ENCODE measurements at regions not wholly inside any gene's neighbourhood (a gene's known extent, or its start where the extent isn't known, plus 50 kb on each side); places are given as distances from the start of the nearest gene placed in this dataset.

DNA sequence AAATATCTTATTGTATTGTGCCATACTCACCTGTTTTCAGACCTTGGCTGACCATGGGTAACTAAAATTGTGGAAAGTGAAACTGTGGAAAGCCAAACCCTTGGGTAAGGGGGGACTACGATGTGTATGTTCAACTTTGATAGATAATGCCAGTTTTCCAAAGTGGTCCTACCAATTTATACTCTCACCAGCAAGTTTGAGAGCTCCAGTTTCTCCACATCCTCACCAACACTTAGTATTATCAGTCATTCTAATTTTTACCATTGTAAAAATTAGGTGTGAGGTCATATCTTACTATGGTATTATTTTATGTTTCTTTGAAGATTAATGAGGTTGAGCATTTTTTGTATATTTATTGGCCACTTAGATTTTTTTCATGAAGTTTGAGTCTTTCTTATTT, 346.9 kb upstream of the PODXL start:
- no peak overlapping the region for H3K27ac Mint-ChIP-seq
- H3K36me3 Mint-ChIP-seq = peaks cover 0 to 5% of the 10 kb centered on the region in 2 donors
- ATAC-seq = no peak
- peaks cover 0 to 3% of the 10 kb centered on the region in 2 donors for H3K9me3 Mint-ChIP-seq
- no peak for DNase-seq (ENCODE audit: low spot score in 2 of 2)

DNA sequence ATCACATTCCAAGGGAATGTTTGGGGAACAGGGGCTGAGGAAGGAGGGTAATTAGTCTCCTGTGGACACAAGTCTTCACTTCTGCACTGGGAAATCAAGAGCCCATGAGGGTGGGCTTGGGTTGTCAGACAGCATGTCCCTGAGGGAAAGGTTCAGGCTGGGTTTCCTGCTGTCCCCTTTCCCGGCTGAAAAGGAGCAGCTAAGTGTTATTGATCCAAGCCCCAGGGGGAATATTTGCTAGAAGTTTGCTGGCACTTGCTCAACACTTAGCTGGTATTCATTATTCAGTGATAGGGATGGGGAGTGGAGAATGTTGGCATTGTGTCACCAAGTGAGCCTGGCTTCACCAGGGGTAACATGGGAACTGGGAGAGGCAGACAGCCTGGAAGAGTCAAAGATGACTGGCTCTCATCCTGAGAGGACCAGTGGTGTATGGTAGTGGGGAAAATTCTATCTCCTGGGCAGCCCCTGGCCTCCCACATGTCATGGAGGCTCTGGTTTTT, 344.4 kb upstream of the PODXL start:
- no peak for ATAC-seq
- DNase-seq (ENCODE audit: low spot score in 2 of 2) = no peak
- Mint-ChIP-seq H3K9me3 (peaks cover 0 to 3% of the 10 kb centered on the region in 2 donors), H3K36me3 (no peaks in the 10 kb centered on the region), H3K27ac (no peak overlapping the region)

DNA sequence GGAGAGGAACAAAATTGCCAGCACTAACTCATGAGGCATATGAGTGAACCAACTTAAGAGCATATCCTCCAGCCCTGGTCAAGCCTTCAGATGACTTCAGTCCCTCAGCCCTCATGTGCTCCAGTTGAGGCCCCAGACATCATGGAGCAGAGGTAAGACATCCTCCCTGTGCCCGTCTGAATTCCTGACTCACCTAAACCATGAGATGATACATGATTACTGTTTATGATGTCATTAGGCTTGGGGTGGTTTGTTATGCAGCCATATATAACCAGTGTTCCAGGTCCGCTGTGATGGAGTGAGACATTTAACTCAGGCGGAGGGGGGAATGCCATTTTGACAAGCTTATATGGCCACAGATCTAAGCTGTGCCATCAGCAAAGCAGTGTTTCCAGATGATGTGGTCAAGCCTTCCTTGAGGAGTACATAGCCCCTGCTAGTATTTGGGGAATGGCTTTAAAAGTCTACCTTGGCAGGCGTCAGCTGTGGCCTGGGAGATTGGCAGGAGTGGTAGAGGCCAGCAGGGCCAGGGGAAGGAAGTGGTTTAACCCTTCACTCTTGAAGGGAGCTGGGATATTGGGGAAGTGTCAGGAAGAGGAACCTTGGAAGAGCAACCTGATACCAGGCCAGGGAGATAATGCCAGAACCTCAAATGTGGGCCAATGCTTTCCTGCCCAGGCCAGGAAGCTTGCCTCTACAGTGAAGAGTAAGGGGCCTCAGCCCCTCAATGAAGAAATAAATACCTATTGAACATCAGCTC, 343.0 kb upstream of the PODXL start:
- H3K36me3 Mint-ChIP-seq = no peaks in the 10 kb centered on the region
- no peak overlapping the region for H3K27ac Mint-ChIP-seq
- peaks cover 0 to 10% of the 10 kb centered on the region in 2 donors for H3K9me3 Mint-ChIP-seq
- no peak for DNase-seq (ENCODE audit: low spot score in 2 of 2)
- no peak for ATAC-seq

DNA sequence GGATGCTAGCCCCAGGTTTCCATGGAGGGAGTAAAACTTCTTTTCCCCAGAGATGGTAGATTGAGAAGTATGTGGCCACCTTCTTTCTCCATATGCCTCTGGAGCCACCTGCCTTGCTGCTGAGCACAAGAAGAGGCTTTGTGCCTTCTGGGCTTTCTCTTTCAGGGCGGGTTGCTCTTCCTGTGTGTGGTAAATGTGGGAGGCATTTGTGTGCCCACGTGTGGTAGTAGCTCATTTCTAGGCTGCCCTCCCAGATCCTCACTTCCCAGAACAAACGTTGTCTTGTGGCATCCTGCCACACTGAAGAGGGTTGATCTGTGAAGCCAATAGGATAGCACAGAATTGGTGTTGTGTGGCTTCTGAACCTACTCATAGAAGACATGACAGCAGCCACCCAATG, 342.0 kb upstream of the PODXL start:
- ATAC-seq = peak; percentile 14 to 66
- Mint-ChIP-seq H3K36me3 (no peaks in the 10 kb centered on the region), H3K9me3 (peaks cover 0 to 10% of the 10 kb centered on the region in 2 donors), H3K27ac (no peak overlapping the region)
- no peak for DNase-seq (ENCODE audit: low spot score in 2 of 2)

DNA sequence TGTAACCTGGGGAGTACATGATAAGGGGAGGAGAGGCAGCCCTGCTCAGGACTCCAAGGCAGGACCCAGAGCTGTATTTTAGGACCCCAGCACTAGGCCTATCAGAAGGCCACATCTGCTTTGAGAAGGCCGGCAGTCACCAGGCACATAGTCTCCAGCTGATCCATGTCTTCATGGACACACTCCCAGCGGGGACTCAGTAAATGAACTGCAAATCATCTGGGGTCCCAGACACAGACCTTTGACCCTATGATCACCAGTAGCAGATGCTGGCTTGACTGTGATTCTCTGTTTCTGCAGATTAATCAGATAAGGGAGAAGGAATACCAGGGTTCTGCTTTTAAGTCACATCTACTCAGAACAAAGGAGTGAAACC, 341.4 kb upstream of the PODXL start:
- Mint-ChIP-seq H3K27ac (no peak overlapping the region), H3K9me3 (peaks cover 0 to 10% of the 10 kb centered on the region in 2 donors), H3K36me3 (no peaks in the 10 kb centered on the region)
- DNase-seq (ENCODE audit: low spot score in 2 of 2) = no peak
- ATAC-seq = no peak

DNA sequence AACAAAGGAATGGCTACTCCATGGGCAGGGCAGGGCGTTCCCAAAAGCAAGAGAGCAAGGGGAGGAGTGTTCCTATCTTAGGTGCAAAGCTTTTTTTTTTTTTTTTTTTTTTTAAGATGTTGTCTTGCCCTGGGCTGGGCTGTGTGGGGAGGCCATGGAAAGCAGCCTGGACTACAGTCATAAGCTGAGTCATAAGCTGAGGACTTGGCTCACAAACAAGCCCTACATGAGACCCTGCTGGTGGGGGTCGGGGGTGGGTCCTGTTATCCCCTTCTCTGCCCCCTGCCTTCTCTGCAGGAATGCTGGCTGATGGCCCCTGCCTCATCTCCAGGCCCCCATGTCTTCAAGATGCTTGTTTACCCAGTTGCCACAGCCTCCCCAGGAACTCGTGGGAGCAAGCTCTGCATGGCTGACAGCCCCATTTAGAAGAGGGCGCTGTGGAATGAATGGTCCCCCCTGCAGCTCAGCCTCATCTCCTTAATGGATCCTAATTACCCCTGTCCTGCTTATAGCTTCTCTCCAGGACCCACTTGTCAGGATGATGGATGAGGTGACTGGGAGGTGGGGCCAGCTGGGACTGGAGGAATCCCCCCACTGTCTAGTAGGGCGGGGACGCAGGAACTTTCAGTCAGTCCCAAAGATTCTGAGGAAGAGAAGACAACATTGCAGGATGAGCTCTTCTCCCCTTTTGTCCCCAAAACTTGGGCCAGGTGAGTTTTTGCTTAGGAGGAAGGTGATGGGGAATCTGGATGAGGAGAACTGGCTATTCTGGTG, 340.8 kb upstream of the PODXL start:
- H3K36me3 Mint-ChIP-seq = no peaks in the 10 kb centered on the region
- DNase-seq (ENCODE audit: low spot score in 2 of 2) (no peak), ATAC-seq (no peak)
- no peak overlapping the region for H3K27ac Mint-ChIP-seq
- peaks cover 0 to 7% of the 10 kb centered on the region in 2 donors for H3K9me3 Mint-ChIP-seq

DNA sequence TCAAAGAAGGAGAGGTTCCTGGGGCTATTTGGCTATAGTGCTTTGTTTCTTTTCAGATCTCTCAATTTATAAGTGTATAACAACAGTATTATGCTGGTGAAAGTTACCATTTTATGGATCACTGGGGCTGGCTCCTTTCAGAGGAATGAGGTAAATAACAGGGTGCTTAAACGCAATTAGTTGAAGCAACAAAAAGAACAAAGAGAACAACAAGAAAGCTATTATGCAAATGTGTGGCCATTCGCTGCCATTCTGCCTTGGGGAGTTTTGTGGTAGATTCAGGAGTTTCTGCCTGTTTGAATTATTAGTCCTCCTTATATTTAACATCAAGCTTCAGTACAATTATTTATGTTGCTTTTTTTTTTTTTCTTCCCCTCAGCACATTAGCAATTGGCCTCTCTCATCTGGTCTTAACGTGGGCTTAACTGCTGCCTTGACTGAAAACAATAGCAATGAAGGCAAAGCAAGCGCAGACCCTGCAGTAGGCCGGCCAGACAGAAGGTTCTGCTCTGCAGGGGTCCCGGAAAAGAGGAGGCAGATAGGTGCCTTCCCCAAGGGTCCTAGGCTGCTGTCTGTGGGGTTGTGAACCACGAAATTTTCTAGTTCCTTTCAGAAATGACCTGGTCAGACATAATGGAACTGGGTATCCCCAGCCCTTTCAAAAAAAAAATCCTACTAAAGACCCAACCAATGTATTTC, 339.9 kb upstream of the PODXL start:
- no peaks in the 10 kb centered on the region for H3K36me3 Mint-ChIP-seq
- H3K9me3 Mint-ChIP-seq = peaks cover 0 to 7% of the 10 kb centered on the region in 2 donors
- no peak for ATAC-seq
- no peak overlapping the region for H3K27ac Mint-ChIP-seq
- no peak for DNase-seq (ENCODE audit: low spot score in 2 of 2)

DNA sequence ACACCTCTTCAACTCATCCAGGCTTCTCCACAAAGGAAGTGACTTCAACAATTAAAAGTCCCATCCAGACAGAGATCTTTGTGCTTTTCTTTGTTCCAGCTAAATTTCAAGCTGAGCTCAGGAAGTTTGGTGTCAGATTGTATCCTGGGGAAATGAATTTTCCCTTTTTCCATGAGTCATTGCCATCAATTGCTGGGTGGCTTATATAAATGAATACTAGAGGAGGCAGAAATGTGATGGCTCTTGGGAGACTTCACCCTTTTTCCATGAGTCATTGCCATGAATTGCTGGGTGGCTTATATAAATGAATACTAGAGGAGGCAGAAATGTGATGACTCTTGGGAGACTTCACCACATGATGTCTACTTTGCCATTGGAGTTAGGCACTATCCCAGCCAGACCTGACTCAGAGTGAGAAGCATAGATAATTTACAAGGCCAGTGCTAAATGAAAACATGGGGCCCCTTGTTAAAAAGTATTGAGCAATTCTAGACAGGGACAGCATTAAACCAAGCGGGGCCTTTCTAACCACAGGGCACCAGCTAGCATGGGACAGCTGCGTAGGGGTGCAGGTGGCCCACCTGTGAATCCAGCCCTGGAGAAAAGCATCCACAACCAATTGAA, 339.2 kb upstream of the PODXL start:
- ATAC-seq = peak; percentile 36 to 73
- Mint-ChIP-seq H3K27ac (peak overlapping the region in 1 of 2 donors; percentile 11), H3K36me3 (no peaks in the 10 kb centered on the region), H3K9me3 (peaks cover 0 to 7% of the 10 kb centered on the region in 2 donors)
- no peak for DNase-seq (ENCODE audit: low spot score in 2 of 2)

DNA sequence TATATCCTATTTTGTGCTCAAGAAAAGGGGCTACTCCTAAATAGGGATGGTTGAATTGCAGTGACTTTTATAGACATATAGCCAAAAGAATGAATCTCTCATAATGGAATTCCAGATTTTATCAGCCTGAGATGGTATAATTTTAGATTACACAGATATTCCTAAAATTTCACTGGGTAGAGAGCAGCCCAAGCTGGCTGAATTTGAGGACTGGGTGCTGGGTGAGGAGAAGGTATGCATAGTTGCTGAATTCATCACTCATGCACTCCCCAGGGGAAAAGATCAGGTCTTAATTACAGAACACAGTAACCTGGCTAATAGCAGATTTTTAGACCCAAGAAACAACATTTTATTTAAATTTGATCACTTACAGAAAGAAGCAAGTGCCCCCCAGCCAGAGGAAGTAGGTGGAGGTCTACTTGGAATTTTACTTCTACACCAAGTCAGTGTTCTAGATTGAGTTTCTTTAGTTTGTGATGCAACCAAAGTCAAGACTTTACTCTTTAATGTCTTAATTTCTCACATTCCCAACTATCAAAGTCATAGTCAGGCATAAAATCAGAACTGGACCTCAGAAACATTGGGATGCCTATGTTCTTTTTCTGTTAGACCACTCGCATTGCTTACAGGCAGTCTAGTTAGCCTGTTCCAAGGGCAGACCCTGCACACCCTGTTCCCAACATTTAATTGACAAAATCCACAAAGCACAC, 337.4 kb upstream of the PODXL start:
- peaks cover 0 to 7% of the 10 kb centered on the region in 2 donors for H3K9me3 Mint-ChIP-seq
- H3K27ac Mint-ChIP-seq = no peak overlapping the region
- no peaks in the 10 kb centered on the region for H3K36me3 Mint-ChIP-seq
- ATAC-seq = no peak
- no peak for DNase-seq (ENCODE audit: low spot score in 2 of 2)

DNA sequence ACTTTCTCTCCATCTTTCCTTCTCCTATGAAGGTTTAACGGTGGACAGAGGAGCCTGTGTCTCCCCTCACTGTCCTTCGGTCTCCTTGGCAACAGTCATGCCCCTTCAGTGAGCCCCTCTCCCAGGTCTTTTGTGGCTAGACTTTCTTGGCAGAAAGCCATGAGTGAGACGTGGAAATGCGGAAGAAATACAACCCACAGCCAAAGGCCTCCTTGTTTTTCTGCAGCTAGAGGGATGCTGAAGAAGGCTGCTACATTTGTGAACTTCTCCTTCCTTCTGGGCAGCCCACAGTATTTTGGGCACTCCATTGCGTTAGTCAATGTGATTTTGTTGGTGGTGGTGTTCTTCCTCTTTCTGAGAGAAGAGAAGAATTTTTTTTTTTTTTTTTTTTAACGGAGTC, 333.7 kb upstream of the PODXL start:
- ATAC-seq (no peak), DNase-seq (ENCODE audit: low spot score in 2 of 2) (no peak)
- peaks cover 13 to 20% of the 10 kb centered on the region in 2 donors for H3K9me3 Mint-ChIP-seq
- H3K27ac Mint-ChIP-seq = no peak overlapping the region
- peaks cover 8 to 14% of the 10 kb centered on the region in 2 donors for H3K36me3 Mint-ChIP-seq

DNA sequence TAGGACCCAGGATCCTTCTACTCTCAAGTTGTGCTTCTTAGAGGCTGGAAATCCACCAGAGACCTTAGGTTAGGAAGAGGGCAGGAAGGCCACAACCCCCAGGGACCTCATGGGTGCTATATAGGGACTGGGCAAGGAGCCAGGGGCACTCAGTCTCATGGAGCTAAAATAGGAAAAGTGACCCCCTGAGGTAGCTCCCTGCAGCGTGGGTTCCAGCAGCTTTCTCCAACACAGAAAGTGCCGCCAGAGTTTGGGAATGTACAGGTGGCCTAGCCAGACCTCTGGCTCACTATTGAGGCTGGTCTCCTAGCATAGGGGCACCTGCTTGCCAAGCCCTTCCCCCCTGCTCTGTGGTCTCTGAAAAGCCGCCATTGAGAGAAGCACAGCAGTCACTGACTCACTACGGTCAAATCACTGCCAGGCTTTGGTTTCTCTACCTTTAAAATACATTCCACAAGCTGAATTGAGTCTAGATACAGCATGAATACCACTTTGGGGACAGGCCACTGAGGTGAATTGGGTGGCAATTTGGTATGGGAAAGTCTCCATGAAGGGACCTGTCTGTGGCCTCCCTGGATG, 333.2 kb upstream of the PODXL start:
- DNase-seq (ENCODE audit: low spot score in 2 of 2) (no peak), ATAC-seq (no peak)
- Mint-ChIP-seq H3K27ac (no peak overlapping the region), H3K9me3 (peaks cover 14 to 20% of the 10 kb centered on the region in 2 donors), H3K36me3 (peaks cover 9 to 15% of the 10 kb centered on the region in 2 donors)

DNA sequence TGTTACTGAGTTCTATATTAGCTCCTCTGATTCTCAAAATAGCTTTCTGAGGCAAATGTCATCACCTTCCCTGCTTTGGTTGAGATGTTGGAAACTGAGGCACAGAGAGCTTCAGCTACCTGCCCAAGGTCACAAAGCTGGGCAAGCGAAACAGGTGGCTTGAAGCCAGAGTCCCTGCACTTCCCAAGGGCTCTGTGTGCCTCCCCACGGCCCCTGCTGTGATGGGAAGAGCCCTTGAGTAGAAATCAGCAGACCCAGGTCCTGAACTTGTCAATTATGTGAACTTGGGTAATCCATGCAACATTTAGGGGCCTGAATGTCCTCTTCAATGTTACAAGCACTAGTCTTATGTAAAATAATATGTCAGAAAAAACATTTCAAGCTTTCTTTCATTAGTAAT, 327.3 kb upstream of the PODXL start:
- DNase-seq (ENCODE audit: low spot score in 2 of 2) (no peak), ATAC-seq (no peak)
- Mint-ChIP-seq H3K9me3 (peaks cover 17 to 24% of the 10 kb centered on the region in 2 donors), H3K36me3 (peaks cover 9 to 15% of the 10 kb centered on the region in 2 donors), H3K27ac (no peak overlapping the region)

DNA sequence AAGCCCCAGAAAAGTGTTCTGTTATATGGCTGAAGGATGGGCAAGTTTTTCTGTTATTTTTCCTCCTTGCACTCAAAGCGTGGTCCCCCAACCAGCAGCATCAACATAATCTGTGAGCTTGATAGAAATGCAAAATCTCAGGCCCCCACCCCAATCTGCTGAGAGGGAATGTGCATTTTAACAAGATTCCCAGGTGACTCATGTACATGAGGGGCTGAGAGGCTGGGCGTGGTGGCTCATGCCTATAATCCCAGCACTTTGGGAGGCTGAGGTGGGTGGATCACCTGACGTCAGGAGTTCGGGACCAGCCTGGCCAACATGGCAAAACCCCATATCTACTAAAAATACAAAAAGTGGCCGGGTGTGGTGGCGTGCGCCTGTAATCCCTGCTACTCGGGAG, 326.8 kb upstream of the PODXL start:
- peaks cover 17 to 24% of the 10 kb centered on the region in 2 donors for H3K9me3 Mint-ChIP-seq
- H3K27ac Mint-ChIP-seq = no peak overlapping the region
- peaks cover 9 to 15% of the 10 kb centered on the region in 2 donors for H3K36me3 Mint-ChIP-seq
- ATAC-seq = no peak
- DNase-seq (ENCODE audit: low spot score in 2 of 2) = no peak

DNA sequence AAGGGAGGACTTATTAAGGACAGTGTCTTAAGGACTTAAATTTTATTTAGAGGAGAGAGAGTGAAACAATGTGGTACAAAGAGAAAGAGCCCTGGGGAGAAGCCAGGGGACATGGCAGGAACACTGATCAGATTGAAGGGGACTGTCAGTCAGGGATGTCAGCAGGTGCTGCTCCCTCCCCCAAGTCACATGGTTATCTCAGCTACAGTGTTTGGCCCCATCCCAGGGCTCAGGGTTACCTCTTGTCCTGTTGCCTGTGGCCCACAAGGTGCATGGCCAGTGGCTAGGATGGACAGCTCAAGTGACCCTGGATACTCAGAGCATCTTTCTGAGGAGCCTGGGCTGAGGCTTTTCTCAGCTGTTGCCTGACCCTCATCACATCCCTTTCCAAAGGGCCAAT, 325.9 kb upstream of the PODXL start:
- Mint-ChIP-seq H3K36me3 (peaks cover 9 to 15% of the 10 kb centered on the region in 2 donors), H3K27ac (no peak overlapping the region), H3K9me3 (peaks cover 15 to 20% of the 10 kb centered on the region in 2 donors)
- no peak for ATAC-seq
- DNase-seq (ENCODE audit: low spot score in 2 of 2) = no peak

DNA sequence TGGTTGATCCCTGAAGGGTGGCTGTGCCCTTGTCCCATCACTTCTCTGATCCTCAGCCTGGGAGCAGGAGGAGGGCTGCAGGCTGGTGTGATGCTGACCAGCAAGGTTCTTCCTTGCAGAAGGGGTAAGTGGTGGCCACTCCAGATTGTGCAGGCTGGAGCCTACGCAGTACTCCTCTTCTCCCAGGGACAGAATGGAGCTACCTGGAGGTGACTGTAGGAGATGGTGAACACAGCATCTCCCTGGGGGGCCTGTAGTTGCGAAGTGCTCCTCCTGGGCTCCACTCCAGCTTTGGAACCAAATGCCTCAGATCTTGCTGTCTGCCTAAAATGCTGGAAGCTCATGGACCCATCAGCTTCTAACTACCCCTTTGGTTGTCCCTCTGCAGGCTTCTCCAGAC, 323.6 kb upstream of the PODXL start:
- Mint-ChIP-seq H3K36me3 (peaks cover under 1% of the 10 kb centered on the region in 2 donors), H3K27ac (no peak overlapping the region), H3K9me3 (peaks cover 3 to 6% of the 10 kb centered on the region in 2 donors)
- ATAC-seq = no peak
- no peak for DNase-seq (ENCODE audit: low spot score in 2 of 2)

DNA sequence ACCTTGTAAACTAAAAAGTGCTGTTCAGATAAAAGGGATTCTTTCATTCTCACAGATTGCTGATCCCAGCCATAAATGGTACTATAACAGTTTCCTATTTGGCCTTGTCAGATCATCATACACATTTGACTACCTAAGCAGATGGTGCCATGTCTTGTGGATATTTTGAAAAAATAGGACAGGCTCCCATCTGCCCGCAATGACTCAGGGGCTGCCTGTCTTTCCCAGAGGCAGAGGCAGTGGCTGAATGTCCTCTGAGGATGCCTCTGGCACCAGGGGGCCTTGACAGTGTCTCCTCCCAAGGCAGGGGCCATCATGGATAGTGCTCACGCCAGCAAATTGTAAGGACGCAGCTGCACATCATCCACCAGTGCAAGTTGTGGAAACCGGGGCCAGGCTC, 323.0 kb upstream of the PODXL start:
- ATAC-seq (no peak), DNase-seq (ENCODE audit: low spot score in 2 of 2) (no peak)
- Mint-ChIP-seq H3K27ac (no peak overlapping the region), H3K36me3 (no peaks in the 10 kb centered on the region), H3K9me3 (peaks cover 5 to 6% of the 10 kb centered on the region in 2 donors)

All from activated naive CD4-positive, alpha-beta T cell treated with anti-CD3 and anti-CD28 coated beads, Interleukin-2, amount 50 U/mL, for 72 hours (primary cell).